NCI-H2029 treated with DMSO at 0.1 percent for 48 hours (cell line): ENCODE measurements at regions not wholly inside any gene's neighbourhood (a gene's known extent, or its start where the extent isn't known, plus 50 kb on each side); places are given as distances from the start of the nearest gene placed in this dataset.

Source experiments
- DNase-seq: peaks from one replicate; lab custom pipeline; 2025; lab: John Stamatoyannopoulos, UW

GRCh38 chr5:175805256-175806011 is 65.9 kb upstream of the CPLX2 start:
- DNase-seq = no peak

GRCh38 chr5:175808711-175809110 is 62.7 kb upstream of the CPLX2 start:
- no peak for DNase-seq

GRCh38 chr5:175809531-175810121 is 61.8 kb upstream of the CPLX2 start:
- DNase-seq = no peak

- no peak for DNase-seq
These were observed 60.9 kb upstream of the CPLX2 start for GRCh38 chr5:175810457-175810856.

DNA sequence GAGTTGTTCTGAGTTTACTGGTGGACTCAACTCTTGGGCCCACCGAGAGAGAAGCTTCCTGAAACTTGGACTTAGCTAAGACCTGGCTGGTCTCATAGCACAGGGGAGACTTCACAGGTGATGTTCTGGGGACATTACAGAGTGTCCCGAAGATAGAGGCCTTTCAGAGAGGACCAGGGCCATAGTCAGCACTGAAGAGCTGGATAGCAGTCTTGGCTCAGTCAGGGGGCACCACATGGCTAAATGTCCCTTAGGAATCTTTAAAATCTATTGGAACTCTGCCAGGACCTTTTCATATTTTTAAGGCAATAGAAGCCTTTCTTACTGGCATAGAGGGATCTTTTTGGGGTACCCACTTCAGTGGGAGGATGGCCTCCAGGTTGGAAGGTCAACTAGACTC is 59.8 kb upstream of the CPLX2 start:
- DNase-seq = no peak

DNA sequence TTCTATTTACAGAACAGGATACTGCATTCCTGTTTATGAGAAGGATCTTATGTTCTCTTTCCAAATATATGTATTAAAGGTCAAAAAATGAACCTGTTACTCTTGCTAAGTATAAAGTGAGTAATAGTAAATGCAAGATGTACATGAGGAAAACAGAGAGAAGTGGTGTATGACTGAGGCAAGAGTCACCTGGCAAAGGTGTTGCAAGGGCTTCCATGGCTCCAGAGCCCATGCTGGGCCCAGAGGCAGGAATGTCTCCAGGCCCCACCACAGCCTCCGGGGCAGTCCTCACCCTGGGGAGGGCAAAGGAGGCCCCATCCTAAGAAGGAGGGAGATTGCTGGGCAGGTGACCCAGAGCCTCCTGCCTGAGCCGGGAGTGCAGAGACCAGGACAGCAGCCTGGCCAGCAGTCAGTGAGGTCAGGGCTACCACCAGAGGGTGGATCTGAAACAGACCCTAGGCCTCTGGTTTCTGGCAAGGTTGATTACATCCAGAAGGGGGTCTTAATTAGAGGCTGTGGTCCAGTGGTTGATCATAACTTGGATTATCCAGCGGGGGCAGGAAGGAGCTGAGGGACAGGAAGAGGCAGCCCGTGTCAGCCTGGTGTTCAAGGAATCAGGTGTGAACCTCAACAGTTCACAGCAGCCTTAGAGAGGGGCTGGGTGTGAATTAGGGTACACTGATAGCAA is 57.3 kb upstream of the CPLX2 start:
- DNase-seq = no peak

DNA sequence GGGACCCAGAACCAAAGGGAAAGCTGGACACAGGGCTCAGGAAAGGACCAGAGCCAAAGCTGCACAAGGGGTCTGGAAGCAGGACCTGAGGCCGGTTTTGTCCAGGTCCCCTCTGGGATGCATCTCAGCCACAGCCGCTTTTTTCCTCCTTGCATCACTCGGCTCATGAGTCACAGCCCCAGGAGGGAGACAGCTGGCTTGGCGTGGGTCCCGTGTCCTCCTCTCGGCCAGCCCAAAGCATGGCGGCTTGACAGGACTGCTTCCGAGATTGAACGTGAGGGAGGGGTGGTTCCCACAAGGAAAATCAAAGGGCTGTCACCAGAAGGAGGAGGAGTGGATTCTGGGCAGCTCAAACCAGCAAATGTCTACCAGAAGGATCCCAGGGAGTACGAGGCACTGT is 56.7 kb upstream of the CPLX2 start:
- DNase-seq = no peak

- no peak for DNase-seq
These were observed 56.1 kb upstream of the CPLX2 start for GRCh38 chr5:175815126-175815913.

- DNase-seq = no peak
These were observed 55.0 kb upstream of the CPLX2 start for GRCh38 chr5:175816348-175816747.

- no peak for DNase-seq
These were observed 52.3 kb upstream of the CPLX2 start for GRCh38 chr5:175819090-175819425.

DNA sequence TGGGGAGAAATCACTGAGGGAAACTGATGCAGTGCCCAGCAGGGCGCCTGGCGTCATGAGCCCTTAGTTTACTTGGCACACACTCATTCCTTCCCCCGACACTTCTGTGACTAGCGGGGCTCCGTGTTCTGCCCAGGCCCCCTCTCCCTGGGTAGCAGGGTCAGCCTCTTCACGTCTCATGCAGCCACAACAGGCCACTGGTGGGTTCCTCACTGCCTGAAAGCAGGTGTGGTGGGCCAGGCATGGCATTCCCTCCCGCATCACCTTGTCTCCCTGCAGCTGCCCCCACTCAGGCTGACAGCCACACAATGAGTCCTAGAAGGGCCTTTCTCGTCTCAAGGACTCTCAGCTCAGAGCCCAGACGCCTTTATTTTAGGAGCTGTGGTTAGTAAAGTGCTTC is 51.1 kb upstream of the CPLX2 start:
- DNase-seq = no peak
